ENCODE measurements at regions not wholly inside any gene's neighbourhood (a gene's known extent, or its start where the extent isn't known, plus 50 kb on each side); places are given as distances from the start of the nearest gene placed in this dataset.

DNA sequence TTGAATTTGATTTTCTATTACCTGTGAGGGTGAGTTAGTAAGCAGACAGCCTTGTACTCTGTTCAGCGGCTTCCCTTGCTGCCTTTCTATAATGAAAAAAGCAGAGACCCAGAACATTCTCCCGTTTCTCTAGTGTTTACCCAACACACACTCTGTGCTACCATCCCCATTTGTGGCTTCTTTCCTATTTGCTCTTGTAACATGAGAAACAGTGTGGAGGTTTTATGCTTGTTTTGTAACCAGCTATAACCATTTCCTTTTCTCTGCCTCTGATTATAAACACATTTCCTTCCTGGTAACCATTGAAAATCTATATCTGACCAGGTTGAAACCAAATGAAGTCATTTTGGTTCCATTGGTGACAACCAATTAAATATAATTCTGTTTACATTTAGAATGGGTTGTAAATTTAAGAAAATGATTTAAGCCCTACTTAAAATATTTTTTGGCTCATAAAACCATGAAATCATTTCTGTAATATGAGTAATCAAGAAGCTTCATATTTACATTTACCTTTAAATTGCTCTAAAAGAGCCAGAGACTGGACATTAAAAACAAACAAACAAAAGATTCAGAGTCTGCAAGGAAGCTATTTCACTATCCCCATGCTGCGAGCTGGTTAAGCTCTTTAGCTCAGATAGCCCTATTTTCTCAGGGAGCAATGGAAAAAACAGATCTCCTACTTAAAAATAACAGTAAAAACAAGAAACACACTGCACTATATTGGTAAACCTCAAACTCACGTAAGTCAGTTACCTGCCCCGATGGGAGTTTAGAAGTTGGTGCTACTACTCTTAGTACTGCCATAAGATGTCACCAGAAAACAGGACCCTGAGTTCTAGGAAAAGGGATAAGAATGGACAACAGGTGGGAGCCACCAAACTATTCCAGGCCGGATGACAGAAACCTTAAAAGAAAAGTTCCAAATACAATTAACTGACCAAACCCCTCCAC, 206.5 kb upstream of the EEA1 start:
- no peak for DNase-seq

- DNase-seq, result no peak
These were observed 207.4 kb upstream of the EEA1 start for GRCh38 chr12:93136253-93137055.

- DNase-seq, result no peak
These were observed 208.8 kb upstream of the EEA1 start for GRCh38 chr12:93137656-93138612.

DNA sequence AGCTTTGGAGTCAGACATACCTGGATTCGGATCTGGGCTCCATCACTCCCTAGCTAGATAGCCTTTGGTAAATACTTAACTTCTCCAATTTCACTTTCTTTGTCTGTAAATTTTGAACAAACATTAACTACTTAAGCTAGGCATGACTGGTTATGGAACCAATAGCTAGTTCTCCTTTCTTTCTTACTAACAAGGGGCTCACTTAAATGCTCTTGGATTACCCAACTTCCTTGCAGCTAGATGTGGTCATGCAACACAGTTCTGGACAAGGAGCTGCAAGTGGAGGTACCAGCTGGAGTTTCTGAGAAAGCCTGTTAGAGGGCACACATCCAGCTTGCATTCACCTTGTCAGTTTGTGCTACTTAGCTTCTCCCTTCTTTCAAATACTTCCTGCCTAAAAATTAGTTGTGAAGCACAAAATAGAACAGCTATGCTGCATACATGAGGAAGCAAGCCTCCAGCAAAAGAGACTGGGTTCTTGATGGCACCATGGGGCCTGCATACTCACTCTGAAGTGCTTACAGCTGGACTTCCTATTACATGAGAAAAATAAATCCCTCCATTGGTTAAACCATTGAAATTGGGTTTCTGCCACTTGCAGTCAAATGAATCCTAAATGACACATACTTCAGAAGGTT, 210.1 kb upstream of the EEA1 start:
- no peak for DNase-seq

DNA sequence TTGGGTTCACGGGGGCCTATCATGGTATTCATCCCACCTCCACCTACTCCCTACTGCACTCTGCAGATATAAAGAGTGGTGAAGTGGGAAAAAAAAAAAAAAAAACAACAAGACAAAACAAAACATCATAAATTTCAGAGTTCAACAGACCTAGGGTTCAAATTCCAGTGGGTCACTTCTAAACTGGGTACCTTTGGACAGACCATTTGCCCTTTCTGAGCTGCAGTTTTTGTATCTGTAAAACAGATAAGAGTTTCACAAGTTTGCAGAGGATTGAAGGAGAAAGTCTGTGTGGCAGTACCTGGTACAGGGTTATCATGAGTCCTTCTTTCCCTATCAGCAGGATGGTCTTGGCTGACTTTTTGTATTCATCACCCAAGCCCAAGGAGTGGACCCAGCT, 211.2 kb upstream of the EEA1 start:
- DNase-seq, result no peak

GRCh38 chr12:93140801-93141200, 211.7 kb upstream of the EEA1 start:
- no peak for DNase-seq

- no peak for DNase-seq
These were observed 213.8 kb upstream of the EEA1 start for GRCh38 chr12:93142881-93143280.

GRCh38 chr12:93144109-93144508, 215.0 kb upstream of the EEA1 start:
- no peak for DNase-seq

DNA sequence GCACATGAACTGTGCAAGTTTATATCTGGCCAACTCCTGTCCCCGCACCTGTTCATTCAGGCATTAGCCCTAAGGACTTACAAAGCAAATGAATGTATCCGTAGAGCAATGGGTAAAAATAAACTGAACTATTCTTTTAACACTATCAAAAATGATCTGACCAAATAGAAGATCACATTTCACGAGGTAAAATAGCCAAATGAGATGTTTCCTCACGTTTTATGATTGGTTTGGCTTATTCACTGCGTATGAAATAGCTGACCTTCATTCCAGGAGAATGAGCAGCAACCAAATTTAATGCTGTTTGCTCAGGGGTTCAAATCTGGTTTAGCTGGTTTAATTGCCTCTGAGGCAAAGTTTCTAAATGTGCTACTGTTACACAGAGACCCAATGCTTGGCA, 216.0 kb upstream of the EEA1 start:
- DNase-seq, result no peak

GRCh38 chr12:93146263-93146939, 217.3 kb upstream of the EEA1 start:
- DNase-seq, result no peak

- no peak for DNase-seq
These were observed 217.9 kb upstream of the EEA1 start for GRCh38 chr12:93146970-93147369.

- DNase-seq, result no peak
These were observed 219.3 kb upstream of the EEA1 start for GRCh38 chr12:93148412-93148811.

GRCh38 chr12:93149229-93149628, 220.1 kb upstream of the EEA1 start:
- DNase-seq, result no peak

GRCh38 chr12:93151079-93151762, 222.1 kb upstream of the EEA1 start:
- DNase-seq, result no peak

- DNase-seq, result no peak
These were observed 223.5 kb upstream of the EEA1 start for GRCh38 chr12:93152617-93153016.

DNA sequence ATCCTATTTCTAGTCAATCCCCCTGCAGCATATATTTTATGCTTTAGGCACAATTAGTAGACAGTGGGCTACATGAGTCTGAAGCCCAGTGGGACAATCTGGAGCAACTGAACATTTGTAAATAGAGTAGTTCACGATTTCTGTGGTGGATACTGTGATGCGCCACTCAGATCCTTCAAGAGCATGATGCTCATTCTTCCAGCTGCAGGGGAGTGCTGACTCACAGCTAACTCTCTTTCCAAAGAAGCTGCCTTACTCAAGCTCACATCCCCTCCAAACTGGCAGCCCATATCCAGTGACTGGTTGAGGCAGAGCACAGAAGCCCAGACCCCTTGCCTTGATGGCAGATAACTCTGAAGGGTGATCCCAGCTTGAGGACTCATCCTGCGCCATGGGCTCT, 224.2 kb upstream of the EEA1 start:
- no peak for DNase-seq

GRCh38 chr12:93154096-93154728, 223.5 kb upstream of the NUDT4 start:
- no peak for DNase-seq

DNA sequence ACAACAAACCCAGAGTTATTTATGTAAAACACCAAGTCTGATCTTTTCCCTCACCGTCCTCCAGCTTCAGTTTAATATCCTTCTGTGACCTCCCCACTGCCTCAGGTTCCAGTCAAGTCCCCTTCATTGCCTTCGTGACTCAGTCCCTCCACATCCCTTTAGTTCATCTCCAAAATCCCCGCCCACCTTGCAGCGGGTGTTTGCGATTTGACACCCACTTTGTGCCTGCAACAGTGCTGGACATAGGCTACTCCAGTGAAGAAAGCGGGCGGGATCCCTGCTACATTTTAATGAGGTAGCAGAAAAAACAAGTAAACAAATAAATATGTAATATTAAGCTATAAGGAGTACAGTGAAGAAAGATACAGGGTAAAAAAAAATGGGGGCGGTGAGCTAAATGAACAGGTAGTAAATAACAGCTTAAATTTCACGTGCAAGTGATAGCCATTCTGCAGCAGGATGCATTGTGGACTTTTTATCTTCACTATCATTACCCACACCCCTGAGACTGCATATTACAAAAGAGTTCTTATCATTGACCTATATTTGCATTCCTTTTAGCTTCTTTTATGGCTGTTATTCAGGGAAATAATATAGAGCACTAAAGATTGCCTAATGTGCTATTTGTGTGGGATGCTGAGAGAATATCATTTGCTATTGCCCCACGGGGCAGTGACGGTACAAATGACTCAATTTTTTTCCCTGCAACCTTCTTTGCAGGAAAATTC, 222.8 kb upstream of the NUDT4 start:
- no peak for DNase-seq

GRCh38 chr12:93156086-93156716, 221.5 kb upstream of the NUDT4 start:
- no peak for DNase-seq

Measured in stimulated activated CD4-positive, alpha-beta T cell treated with anti-CD3 and anti-CD28 coated beads, Interleukin-4, amount 100 ng/mL, for 1 hour (primary cell).